GM12878 (cell line): ENCODE measurements at regions not wholly inside any gene's neighbourhood (a gene's known extent, or its start where the extent isn't known, plus 50 kb on each side); places are given as distances from the start of the nearest gene placed in this dataset.
"Not testable (repeated sequence)": the region's sequence is repeated elsewhere in the genome, so short reads cannot be mapped to it uniquely, and the experiment has no call there.

ENCODE experiments used
- ETV6 ChIP-seq, 2 experiments: fragments of 450-650 bp in 1 of 2; IDR thresholded peaks in 1 of 2; conservative IDR thresholded peaks in 1 of 2; 2 replicates each; pipeline ENCODE4 v1.6.1; 2014; ENCODE audit warnings: antibody characterized with exemption in 1 of 2, borderline replicate concordance in 1 of 2, low read depth in 1 of 2, mild to moderate bottlenecking in 1 of 2, moderate library complexity in 1 of 2
- HDAC2 ChIP-seq: fragments of 200-600 bp; sonication (generic); IDR thresholded peaks from 2 replicates; pipeline ENCODE4 v1.6.1; 2017
- JUNB ChIP-seq: IDR thresholded peaks from 2 replicates; pipeline ENCODE4 v1.6.1; 2016; ENCODE audit warnings: antibody characterized with exemption, mild to moderate bottlenecking
- RELA ChIP-seq: fragments of 450-650 bp; IDR thresholded peaks from 2 replicates; pipeline ENCODE4 v1.8.0; 2014; ENCODE audit warnings: borderline replicate concordance; ENCODE audit not compliant: partially characterized antibody
- SMAD5 ChIP-seq: IDR thresholded peaks from 2 replicates; pipeline ENCODE4 v1.6.1; 2016; ENCODE audit warnings: antibody characterized with exemption, low read depth
- TARDBP ChIP-seq: IDR thresholded peaks from 2 replicates; pipeline ENCODE4 v1.6.1; 2016; ENCODE audit warnings: borderline replicate concordance
- TF ChIP-seq, protein P1 (sequence below), 3 experiments: IDR thresholded peaks in 2 of 3; conservative IDR thresholded peaks in 1 of 3; 2 replicates each; pipeline ENCODE4 v1.5.1; 2011; ENCODE audit warnings: low read depth in 3 of 3, low read length in 3 of 3, mild to moderate bottlenecking in 3 of 3, control low read depth in 2 of 3, moderate library complexity in 2 of 3, inconsistent platforms in 1 of 3, mixed read lengths in 1 of 3; ENCODE audit not compliant: control insufficient read depth in 2 of 3, insufficient read depth in 1 of 3; ENCODE audit errors: extremely low read depth in 1 of 3

- TF ChIP-seq HDAC2; JUNB; RELA; ETV6 (conservative IDR thresholded peaks at IDR 0.05 in 1 of 2, IDR thresholded peaks at IDR 0.05 in 1 of 2; ENCODE audit: borderline replicate concordance in 1 of 2, low read depth in 1 of 2); SMAD5; TARDBP: not testable (repeated sequence)
- TF ChIP-seq, protein P1, sequence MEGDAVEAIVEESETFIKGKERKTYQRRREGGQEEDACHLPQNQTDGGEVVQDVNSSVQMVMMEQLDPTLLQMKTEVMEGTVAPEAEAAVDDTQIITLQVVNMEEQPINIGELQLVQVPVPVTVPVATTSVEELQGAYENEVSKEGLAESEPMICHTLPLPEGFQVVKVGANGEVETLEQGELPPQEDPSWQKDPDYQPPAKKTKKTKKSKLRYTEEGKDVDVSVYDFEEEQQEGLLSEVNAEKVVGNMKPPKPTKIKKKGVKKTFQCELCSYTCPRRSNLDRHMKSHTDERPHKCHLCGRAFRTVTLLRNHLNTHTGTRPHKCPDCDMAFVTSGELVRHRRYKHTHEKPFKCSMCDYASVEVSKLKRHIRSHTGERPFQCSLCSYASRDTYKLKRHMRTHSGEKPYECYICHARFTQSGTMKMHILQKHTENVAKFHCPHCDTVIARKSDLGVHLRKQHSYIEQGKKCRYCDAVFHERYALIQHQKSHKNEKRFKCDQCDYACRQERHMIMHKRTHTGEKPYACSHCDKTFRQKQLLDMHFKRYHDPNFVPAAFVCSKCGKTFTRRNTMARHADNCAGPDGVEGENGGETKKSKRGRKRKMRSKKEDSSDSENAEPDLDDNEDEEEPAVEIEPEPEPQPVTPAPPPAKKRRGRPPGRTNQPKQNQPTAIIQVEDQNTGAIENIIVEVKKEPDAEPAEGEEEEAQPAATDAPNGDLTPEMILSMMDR (IDR thresholded peaks at IDR 0.05 in 2 of 3, conservative IDR thresholded peaks at IDR 0.05 in 1 of 3; ENCODE audit: control insufficient read depth in 2 of 3, extremely low read depth in 1 of 3, insufficient read depth in 1 of 3, low read depth in 3 of 3, low read length in 3 of 3): not testable (repeated sequence)
Measured at GRCh38 chr1:234791615-234792014, 181.6 kb upstream of the IRF2BP2 start.
